ENCODE measurements at regions not wholly inside any gene's neighbourhood (a gene's known extent, or its start where the extent isn't known, plus 50 kb on each side); places are given as distances from the start of the nearest gene placed in this dataset.

DNA sequence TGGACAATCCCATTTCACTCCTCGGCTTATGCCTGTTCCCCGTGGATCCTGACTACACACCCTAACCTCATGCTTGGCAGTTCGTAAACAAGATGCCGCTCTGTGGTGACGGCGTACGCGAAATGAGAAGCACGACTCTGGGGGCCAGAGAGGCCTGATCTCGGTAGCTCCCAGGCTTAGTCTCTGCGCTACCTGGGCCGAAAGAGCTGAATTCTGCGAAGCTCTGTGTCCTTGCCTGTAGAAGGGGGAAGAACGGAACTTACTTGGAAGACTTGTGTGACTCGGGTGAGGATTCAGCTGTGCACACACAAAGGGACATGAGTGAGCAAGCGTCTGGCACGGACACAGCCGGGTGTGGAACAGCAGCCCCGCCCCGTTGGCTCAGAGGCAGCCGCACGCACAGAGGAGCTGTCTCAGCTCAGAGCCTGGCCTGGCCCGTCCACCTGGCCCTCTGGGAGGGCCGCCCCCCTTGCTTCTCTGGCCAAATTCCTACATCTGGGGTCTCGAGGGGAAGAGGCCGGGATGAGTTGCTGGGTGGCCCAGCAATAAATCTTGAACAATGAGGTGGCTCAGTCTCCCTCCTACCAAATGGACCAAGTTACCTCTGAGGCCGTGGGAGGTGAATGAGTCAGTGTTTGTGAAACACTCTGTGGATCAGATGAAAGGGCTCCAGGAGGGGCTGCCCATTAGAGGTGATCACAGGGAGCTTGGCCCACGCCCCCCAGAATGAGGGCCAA, 83.8 kb downstream of the PDGFA start:
- Mint-ChIP-seq H3K27me3 (peaks cover 2% of the 10 kb centered on the region), H3K4me1 (no peaks in the 10 kb centered on the region), H3K4me3 (no peak overlapping the region), H3K27ac (no peak overlapping the region), H3K36me3 (ENCODE audit: low read depth) (no peaks in the 10 kb centered on the region), H3K9me3 (no peaks in the 10 kb centered on the region)
- no peak for ATAC-seq (ENCODE audit: low read depth)
- no peak for DNase-seq
- TF ChIP-seq, protein P1, sequence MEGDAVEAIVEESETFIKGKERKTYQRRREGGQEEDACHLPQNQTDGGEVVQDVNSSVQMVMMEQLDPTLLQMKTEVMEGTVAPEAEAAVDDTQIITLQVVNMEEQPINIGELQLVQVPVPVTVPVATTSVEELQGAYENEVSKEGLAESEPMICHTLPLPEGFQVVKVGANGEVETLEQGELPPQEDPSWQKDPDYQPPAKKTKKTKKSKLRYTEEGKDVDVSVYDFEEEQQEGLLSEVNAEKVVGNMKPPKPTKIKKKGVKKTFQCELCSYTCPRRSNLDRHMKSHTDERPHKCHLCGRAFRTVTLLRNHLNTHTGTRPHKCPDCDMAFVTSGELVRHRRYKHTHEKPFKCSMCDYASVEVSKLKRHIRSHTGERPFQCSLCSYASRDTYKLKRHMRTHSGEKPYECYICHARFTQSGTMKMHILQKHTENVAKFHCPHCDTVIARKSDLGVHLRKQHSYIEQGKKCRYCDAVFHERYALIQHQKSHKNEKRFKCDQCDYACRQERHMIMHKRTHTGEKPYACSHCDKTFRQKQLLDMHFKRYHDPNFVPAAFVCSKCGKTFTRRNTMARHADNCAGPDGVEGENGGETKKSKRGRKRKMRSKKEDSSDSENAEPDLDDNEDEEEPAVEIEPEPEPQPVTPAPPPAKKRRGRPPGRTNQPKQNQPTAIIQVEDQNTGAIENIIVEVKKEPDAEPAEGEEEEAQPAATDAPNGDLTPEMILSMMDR (IDR thresholded peaks at IDR 0.05) = no peak
- intact Hi-C loops (cut with micrococcal nuclease) = no loop called here
- CTCF ChIA-PET = no interaction called here
- POLR2A ChIA-PET = no interaction called here

DNA sequence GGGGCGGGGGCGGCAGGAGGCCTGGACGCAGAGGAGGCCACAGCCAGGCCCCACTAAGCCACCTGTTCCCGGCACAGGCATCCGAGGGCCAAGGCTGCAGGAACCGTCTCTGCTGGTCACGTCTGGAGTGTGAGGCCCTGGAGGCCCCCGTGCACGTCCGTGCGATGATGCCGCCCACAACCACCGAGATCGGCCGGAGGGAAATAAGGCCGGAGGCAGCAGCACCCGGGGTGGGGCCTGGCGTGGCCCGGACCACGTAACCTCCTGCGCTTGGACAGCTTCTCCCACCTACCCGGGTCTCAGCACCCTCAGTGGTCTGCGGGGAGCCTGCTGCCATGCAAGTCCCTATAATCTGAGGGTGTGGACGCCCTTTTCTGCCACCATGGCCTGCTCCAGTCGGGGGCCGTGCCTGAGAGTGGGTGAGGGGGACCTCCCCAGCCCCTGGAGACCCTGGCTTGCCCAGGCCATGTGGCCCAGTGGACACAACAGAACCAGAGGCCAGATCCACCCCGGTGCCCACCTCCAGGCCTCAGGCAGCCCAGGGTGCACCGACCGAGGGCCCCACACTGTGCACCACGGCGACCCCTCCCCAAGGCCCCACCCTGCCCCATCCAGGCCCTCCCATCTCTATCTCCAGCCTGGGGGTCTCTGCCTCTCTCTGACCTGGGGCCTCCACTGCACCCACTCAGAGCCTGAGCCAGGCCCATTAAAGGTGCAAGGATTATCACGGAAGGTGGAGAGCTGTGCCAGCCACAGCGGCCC, 83.1 kb downstream of the PDGFA start:
- Mint-ChIP-seq H3K9me3 (no peaks in the 10 kb centered on the region), H3K36me3 (ENCODE audit: low read depth) (no peaks in the 10 kb centered on the region), H3K27ac (no peak overlapping the region), H3K4me1 (no peaks in the 10 kb centered on the region), H3K4me3 (no peak overlapping the region), H3K27me3 (peaks cover 2% of the 10 kb centered on the region)
- ATAC-seq (ENCODE audit: low read depth) (no peak), DNase-seq (no peak)
- intact Hi-C loops (cut with micrococcal nuclease) = no loop called here
- ChIA-PET POLR2A (no interaction called here), CTCF (no interaction called here)
- TF ChIP-seq, protein P1 (IDR thresholded peaks at IDR 0.05) = no peak

DNA sequence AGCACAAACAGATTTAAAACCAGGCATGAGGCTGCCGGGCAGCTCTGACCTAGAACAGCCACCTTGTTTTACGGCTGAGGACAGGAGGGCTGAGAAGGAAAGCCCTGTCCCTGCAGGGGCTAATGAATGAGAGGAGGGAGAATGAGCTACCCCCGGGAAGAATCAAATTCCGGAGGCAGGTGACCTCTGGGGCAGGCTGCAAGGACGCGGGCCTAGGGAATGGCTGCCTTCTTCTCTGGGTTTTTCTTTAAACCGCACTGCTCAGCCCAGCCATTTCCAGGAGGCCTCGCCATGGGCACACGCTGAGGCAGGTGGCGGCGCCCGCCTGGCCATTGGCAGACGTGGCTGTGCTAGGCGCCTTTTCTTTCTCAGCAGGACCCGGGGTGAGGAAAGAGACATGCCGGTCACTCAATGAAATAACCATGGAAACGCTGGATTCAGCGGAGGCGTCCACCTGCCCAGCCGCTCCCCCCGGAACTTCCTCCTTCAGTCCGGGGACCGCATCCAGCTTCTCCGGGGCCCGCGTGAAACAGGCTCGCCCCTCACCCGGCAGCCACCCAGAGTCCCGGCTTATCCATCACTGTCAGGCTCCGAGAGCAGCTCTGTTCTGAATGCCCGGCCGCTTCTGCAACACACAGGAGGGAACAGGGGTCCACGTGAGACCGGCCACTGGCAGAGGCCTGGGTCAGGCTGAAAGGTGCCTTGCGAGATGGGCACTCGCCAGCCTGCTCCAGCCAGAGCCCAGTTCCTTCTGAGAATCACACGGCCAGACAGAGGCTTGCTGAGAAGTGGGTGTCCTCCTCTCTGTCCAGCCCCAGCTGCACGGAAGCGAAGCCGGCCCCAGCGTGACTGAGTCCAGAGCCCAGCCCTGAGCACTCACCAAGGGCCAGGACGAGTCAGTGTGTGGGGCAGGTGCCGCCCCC, 82.1 kb downstream of the PDGFA start:
- no peak for ATAC-seq (ENCODE audit: low read depth)
- no peak overlapping the region for H3K27ac Mint-ChIP-seq
- POLR2A ChIA-PET = no interaction called here
- TF ChIP-seq, protein P1 (IDR thresholded peaks at IDR 0.05) = no peak
- H3K9me3 Mint-ChIP-seq = no peaks in the 10 kb centered on the region
- peaks cover 2% of the 10 kb centered on the region for H3K27me3 Mint-ChIP-seq
- intact Hi-C loops (cut with micrococcal nuclease) = no loop called here
- CTCF ChIA-PET = no interaction called here
- no peak for DNase-seq
- no peaks in the 10 kb centered on the region for H3K4me1 Mint-ChIP-seq
- no peak overlapping the region for H3K4me3 Mint-ChIP-seq
- no peaks in the 10 kb centered on the region for H3K36me3 Mint-ChIP-seq (ENCODE audit: low read depth)

DNA sequence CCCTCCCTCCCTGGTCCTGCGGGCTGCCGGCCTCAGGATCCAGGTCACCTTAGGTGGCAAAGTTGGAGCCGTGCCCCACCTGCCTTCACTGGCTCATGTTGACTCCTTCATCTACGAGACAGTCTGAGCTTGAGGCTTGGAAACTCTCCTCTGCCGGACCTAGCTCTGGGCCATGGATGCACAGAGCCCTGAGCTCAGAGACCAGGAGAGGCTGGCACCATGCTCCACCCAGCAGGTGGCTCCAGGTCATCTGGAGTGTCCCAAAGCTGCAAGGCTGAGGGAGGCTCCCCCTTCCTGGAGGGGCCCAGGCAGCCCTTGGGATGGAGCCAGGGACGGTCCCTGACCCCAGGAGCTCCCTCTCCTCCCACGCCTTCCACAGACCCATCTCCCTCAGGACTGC, 81.3 kb downstream of the PDGFA start:
- Mint-ChIP-seq H3K4me1 (no peaks in the 10 kb centered on the region), H3K36me3 (ENCODE audit: low read depth) (no peaks in the 10 kb centered on the region), H3K27ac (no peak overlapping the region), H3K9me3 (no peaks in the 10 kb centered on the region), H3K4me3 (no peak overlapping the region), H3K27me3 (peaks cover 2% of the 10 kb centered on the region)
- DNase-seq (no peak), ATAC-seq (ENCODE audit: low read depth) (no peak)
- intact Hi-C loops (cut with micrococcal nuclease) = no loop called here
- POLR2A ChIA-PET = no interaction called here
- TF ChIP-seq, protein P1 (IDR thresholded peaks at IDR 0.05) = no peak
- CTCF ChIA-PET = no interaction called here

DNA sequence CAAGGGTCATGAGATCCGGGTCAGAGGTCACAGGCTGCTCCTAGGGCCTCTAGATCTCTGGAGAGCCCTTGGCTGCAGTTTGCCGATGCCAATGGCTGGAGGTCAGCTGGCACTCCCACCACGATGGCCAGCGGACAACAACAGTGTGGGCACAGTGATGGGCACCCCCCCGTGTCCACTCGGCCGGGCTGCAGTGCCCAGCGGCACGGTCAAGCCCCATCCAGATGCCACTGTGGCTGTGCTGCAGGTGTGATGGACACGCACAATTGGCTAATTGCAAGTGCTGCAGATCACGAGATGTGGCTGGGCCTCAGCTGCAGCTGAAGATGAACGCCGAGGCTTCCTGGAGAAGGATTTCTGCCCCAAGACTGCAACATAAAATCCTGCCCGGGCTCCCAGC, 80.7 kb downstream of the PDGFA start:
- TF ChIP-seq, protein P1 (IDR thresholded peaks at IDR 0.05) = no peak
- ATAC-seq (ENCODE audit: low read depth) (no peak), DNase-seq (no peak)
- Mint-ChIP-seq H3K9me3 (no peaks in the 10 kb centered on the region), H3K36me3 (ENCODE audit: low read depth) (no peaks in the 10 kb centered on the region), H3K27ac (no peak overlapping the region), H3K27me3 (peaks cover 2% of the 10 kb centered on the region), H3K4me3 (no peak overlapping the region), H3K4me1 (no peaks in the 10 kb centered on the region)
- CTCF ChIA-PET = no interaction called here
- intact Hi-C loops (cut with micrococcal nuclease) = no loop called here
- POLR2A ChIA-PET = no interaction called here
